B cell (primary cell): ENCODE measurements at regions not wholly inside any gene's neighbourhood (a gene's known extent, or its start where the extent isn't known, plus 50 kb on each side); places are given as distances from the start of the nearest gene placed in this dataset.

Experiments used
- CTCF ChIP-seq: fragments of 200-600 bp; IDR thresholded peaks from one replicate; pipeline ENCODE4 v1.8.0; 2022; ENCODE audit warnings: antibody characterized with exemption, mild to moderate bottlenecking
- EZH2 ChIP-seq: IDR thresholded peaks from 2 replicates; pipeline ENCODE4 v1.6.1; 2012; ENCODE audit warnings: borderline replicate concordance, low read depth, mild to moderate bottlenecking, moderate library complexity, low read length; ENCODE audit not compliant: insufficient read depth, poor library complexity, severe bottlenecking

DNA sequence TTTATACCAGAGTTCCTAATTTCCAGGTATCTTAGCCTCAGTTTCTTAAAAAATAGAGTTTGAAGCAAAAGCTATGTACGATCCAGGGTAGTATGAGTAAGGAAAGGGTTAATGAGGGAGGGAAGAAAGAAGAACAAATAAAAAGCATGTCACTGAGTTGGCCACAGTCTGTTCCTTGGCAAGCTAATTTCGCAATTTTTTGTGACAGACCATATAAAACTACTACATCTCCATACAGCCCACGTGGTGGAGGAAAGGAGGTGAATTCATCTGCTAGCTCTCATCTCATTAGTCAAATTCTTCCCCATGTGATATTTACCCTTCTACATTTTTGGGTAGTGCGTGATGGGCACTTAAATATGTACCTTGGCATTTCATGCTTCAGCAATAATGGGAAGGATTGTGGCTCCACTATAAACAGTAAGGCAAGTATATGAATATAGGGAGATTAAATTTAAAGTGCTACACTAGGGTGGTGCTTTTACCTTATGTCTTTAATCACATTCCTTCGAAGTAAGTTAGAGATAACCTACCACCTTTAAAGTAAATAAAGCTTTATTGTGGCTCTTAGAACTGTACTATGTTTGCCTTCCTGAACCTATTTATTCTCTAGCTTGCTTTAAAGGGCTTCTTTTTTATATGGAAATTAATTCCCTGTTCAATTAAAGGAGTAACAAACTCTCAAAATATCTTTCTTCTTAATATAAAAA is 102.1 kb upstream of the VAMP7 start:
- TF ChIP-seq CTCF, result no peak
- no peak for TF ChIP-seq EZH2
